ENCODE measurements at regions not wholly inside any gene's neighbourhood (a gene's known extent, or its start where the extent isn't known, plus 50 kb on each side); places are given as distances from the start of the nearest gene placed in this dataset.

DNA sequence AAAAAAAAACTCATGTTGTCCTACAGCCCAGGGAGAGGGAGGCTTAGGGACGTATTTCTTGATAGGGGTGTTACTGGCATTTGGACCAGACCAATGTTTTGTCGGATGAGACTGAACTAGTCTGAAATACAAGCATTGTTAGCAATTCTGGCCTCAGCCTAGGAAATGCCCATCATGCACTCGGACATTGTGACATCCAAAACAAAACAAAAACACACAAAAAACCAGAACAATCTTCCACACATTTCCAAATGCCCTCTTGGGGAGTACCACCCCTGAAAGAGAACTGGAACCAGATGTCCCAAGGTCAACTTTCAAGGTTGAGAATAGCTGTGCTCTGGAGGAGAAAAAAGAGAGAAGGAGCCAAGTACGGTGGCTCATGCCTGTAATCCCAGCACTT lies 299.1 kb upstream of the JARID2 start:
- TF ChIP-seq, protein P1, sequence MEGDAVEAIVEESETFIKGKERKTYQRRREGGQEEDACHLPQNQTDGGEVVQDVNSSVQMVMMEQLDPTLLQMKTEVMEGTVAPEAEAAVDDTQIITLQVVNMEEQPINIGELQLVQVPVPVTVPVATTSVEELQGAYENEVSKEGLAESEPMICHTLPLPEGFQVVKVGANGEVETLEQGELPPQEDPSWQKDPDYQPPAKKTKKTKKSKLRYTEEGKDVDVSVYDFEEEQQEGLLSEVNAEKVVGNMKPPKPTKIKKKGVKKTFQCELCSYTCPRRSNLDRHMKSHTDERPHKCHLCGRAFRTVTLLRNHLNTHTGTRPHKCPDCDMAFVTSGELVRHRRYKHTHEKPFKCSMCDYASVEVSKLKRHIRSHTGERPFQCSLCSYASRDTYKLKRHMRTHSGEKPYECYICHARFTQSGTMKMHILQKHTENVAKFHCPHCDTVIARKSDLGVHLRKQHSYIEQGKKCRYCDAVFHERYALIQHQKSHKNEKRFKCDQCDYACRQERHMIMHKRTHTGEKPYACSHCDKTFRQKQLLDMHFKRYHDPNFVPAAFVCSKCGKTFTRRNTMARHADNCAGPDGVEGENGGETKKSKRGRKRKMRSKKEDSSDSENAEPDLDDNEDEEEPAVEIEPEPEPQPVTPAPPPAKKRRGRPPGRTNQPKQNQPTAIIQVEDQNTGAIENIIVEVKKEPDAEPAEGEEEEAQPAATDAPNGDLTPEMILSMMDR (IDR thresholded peaks at IDR 0.05) = no peak
- TF ChIP-seq POLR2AphosphoS5 (IDR thresholded peaks at IDR 0.05) (no peak), POLR2A (IDR thresholded peaks at IDR 0.05) (no peak)

All from upper lobe of left lung (tissue), 4 donors.